HG02870 (cell line): ENCODE measurements at regions not wholly inside any gene's neighbourhood (a gene's known extent, or its start where the extent isn't known, plus 50 kb on each side); places are given as distances from the start of the nearest gene placed in this dataset.

Source experiments
- ATAC-seq: cut with Tn5 transposase; IDR thresholded peaks from one replicate; pipeline ENCODE4 v1.9.1; 2021; ENCODE audit warnings: mild to moderate bottlenecking, moderate library complexity; ENCODE audit not compliant: unreplicated experiment

DNA sequence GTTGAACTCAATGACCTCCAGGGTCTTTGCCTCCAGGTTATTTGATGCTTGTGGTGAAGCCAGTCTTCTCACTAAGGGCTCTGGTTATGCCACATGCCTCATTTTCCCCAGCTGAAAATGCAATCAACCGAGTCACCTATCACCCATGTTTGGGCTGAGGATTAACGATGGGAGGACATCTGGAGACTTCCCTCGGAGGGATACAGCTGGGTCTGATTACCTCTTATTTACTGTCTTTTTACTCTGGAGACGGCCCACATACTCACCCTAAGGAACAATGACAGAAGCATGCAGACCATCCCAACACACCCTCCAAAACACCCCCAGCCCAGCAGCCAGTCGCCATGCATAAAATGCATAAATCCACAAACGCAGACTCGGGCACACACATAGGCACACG, 187.4 kb downstream of the OPA1 start:
- no peak for ATAC-seq

DNA sequence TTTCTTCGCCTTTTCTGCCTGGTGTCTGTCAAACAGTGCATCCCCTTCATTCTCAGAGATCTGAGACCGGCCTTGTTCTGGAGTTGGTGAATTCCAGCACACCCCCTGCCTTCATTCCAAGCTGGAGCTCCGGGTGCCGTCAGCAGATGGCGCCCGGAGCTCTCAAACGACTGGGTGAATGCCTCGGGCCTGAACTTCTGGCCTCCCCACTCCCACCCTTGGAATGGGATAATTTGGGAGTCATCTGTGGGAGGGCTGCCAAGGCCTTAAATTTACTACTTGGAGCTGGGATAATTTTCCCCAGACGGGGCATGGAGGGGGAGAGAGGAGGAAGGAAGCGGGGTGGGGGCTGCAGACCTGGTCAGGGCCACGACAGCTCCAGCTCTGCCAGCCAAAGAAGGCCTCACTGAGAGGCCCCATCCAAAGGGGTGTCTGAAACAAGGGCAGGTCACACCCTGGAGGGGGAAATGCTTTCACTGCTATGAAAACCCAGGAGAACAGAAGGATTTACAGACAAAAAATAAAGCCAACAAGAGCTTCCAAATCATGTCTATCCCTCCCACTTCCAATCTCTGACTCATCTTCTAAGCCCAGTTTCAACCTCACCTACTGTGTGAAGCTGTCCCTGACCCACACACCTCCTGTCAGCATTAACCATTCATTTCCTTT, 187.9 kb downstream of the OPA1 start:
- no peak for ATAC-seq

DNA sequence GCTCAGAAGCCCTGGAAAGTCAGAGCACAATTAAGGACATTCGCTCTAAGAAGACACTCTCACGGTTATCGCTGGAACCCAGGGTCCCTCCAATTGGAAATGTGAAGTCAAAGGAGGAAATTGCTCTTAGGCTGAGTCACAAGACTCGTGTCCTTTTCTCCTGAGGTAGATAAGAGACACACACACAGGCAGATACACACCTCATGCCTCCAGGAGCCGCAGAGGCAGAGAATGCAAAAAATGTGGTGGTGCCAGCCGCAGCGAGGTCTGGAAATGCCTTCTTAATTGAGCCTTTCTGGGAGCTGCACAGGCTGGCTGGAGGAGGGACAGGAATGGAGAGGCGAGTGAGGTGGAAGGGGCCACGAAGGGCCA, 189.3 kb downstream of the OPA1 start:
- ATAC-seq: no peak

DNA sequence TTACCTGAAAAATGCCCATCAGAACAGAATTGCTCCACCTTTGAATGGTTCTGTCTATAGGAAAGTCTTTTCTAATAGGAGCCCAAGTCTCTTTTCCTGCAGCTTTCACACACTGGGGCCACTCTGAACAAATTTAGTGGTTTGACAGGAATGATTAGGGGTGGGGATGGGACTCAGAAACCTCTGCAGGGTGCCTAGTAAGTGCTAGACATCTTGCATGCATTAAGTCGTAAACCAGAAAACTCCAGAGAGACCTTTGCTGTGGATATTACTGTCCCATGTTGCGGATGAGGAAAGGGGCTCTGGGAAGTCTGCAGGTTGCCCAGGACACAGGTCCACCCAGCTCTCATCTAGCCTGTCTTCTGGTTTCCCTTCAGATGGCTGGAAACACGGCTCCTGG, 189.7 kb downstream of the OPA1 start:
- ATAC-seq: no peak

DNA sequence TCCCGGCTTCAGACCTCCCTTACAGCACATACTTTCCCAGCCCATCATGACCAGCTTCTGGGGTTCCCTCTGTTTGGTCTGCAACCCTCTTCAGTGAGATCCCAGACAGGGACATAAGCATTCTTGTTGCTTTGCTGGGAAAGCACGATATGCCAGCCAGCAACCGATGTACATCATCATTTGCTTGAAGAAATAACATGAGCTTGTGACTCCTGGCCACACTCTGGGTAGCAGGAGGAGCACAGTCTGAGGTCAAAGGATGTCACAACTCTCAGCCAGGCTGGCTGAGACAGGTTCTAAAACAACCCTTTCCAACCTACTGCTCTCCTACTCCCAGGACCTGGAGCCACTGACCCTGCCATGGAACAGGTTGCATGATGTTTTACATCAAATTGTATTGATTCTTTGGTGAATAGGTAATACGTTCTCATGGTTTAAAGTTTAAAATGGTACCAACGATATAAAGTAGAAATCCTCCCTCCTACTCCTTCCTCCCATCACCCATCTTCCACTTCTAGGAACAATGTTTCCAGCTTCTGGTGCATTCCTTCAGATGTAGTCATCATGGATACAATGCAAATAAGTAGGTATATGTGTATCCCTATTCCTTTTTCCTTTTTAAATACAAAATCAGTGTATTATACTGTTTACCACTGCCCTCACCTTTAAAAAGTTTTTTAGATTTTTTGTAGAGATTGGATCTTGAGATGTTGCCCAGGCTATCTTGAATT, 190.3 kb downstream of the OPA1 start:
- ATAC-seq: no peak

DNA sequence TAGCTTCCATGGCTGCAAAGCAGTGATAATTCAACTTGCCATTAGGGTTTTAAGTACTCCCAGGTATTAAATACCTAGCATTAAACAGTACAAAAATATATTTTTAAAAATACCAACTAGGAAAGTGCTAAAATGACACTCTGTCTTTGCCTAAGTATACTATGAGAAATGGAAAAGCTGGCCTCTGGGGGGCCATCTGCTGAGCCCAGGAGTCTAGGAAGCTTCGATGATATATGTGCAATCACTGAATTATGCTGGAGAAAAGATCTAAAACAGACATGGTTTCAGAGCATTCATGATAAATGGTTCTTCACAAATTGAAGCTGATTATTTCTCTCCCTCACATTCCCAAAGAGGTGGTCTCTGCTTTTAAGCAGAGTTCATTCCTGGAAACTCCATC, 191.8 kb downstream of the OPA1 start:
- no peak for ATAC-seq

DNA sequence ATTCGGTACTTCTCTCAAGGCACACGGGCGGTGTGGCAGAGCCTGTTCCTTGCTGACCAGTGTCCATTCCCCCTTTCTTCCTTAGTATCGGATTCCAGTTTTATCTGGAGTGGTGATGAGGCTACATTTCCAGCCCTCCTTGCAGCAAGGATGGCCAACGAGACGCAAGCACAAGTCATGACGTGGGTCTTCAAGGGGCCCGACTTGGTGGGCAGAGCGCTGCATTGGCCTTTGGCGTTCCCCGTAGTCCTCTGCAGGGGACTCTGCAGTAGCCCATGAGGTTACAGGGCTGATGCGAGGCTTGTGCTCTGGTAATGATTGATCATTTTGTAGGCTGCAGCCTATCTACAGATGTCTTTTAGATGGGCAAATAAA, 194.5 kb downstream of the OPA1 start:
- ATAC-seq: no peak

DNA sequence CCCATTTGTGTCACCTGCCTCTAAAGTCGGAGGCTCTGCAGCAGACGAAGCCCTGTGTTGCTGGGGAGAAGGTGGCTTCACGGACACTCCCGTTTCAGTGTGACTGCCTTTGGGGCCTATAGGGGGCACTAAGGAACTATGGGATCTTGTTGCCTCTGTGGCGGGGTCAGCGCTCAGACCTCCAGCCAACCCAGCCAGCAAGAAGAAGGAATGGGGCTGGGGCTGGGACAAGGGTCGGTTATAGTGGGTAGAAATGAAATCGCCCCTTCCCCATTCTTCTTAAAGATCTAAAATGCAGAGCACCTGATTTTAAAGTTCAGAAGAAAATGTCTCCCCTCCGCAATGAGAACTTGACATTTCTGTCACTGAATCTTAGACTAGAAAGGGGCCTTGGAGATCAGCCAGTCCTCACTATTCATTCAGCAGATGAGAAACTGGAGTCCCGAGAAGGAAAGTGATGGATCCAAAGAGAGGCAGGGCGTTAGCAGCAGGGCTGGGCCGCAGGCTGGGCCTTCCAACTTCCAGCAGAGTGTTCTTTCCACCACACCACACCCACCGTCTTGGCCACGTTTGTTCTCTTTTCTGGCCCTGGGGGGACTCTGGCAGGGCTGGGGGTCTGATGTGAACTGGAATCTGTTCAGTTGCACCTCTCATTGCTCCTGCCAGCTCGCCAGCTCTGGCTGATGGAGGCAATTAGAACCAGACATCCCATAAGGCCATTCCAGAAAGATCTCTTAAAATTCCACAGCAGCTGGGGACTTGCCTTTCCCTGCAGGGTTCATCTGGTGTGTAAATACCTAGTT, 195.4 kb downstream of the OPA1 start:
- ATAC-seq: peak; percentile 74

DNA sequence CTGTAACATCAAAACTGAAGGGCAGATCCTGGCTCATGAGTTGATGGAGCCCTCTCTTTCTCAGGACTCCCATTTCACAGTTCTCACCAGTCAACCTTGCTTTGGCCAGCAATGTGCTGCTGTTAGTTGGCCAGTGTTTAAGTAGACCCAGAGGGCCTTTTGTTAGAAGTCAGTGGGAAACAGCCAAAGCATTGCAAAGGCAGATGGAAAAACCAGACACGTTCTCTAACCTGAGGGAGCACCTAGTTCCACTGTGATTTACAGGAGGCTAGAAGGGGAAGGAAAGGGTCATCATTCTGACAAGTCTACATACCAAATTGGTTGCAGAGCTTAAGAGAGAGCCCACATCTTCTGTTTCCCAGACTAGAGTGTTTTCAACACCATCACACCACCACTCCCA, 196.4 kb downstream of the OPA1 start:
- ATAC-seq: no peak

DNA sequence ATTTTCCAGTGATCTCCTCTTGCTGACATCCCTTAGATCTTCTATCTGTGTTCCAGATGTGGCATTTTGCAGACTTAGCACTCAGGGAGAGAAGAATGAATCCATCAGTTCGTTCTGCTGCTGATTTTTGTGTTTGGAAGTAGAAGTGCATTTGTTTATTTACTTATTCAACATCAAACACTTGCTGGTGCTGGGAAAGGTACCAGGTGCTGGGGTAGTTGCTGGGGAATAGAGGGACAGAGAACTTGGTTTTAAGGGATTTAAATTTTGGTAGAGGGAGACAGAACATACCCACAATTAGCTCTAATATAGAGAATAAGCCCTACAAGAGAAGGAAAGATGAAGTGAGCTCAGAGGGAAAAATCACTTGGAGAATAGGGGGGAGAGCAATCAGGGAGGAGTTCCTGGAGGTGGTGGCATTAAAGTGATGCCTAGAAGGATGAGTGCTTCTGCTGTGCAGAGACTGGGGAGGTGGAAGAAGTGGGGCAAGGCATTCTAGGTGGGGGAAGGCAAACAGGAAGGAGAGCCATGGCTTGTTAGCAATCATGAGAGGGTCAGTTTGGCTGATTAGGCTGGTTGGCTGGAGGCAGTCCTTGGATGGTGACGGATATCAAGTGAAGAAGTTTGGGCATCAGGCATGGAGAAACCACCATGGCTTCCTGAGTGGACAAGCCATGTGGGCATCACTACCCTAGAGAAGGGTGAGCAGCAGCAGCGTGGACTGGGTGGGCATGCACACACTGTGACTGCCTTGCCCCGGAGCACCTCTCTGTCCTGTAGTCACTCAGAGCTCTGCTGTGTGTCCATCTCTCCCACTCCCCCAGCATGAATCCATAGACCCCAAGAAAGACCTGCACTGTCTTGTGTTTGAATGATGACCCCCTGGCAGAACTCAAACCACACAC, 197.3 kb downstream of the OPA1 start:
- ATAC-seq: no peak

DNA sequence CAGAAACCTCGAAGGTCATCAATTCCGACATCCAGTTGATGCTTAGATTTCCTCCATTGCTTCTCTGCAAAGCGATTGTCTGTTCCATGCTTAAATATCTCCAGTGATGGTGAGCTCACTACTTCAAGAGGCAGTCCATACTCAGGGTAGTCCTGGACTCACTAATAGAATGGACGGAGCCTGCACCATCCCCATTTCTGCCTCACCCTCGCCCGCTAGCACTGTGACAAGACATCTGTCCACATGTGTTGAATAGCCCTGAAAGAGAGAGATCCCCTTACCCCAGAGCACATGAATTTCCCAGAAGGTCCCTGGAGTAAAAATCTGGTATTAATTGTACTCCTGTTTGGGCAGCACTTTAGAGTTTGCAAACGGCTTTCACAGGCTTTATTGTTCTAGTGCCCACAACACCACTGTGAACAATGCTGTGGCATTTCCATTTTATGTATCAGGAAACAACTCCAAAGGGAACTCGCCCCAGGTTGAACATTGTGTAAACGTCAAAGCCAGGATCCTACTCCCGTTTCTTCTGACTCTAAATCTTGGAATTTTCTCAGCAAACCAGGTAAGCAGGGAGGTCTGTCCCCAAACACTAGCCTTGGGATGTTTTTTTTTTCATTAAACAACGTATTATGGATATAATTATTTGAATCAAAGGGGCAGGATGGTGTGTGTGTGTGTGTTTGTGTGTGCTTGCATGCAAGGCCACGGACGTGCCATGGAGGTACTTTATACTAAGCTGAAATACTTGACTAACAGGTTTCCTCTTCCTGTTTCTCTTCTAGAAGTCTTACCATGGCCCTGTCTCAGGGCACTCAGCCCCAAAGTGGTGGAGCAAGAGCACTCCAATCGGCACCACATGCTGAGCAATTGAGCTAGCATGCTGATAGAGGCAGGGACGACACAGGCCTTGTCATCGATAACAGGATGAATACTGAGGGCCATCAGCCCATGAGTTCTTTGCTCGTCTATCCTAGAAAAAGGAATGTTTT, 198.3 kb downstream of the OPA1 start:
- no peak for ATAC-seq

DNA sequence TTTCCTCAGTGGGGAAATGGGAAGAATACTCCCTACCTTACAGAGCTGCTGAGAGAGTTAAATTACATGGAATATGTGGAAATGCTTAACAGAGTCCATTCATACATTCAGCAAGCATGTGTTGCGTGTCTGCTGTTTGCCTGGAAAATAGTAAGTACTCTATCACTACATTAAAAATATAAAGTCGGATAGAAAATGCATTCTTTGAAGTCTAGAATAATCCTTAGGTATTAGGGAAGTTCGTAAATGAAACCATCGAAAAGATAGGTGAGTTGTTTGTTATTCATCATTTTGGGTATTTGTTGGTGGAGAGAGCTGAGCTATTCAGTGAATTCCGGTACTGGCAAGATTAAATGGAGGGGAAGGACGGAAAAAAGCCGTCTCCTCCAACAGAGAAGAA, 200.1 kb downstream of the OPA1 start:
- no peak for ATAC-seq

DNA sequence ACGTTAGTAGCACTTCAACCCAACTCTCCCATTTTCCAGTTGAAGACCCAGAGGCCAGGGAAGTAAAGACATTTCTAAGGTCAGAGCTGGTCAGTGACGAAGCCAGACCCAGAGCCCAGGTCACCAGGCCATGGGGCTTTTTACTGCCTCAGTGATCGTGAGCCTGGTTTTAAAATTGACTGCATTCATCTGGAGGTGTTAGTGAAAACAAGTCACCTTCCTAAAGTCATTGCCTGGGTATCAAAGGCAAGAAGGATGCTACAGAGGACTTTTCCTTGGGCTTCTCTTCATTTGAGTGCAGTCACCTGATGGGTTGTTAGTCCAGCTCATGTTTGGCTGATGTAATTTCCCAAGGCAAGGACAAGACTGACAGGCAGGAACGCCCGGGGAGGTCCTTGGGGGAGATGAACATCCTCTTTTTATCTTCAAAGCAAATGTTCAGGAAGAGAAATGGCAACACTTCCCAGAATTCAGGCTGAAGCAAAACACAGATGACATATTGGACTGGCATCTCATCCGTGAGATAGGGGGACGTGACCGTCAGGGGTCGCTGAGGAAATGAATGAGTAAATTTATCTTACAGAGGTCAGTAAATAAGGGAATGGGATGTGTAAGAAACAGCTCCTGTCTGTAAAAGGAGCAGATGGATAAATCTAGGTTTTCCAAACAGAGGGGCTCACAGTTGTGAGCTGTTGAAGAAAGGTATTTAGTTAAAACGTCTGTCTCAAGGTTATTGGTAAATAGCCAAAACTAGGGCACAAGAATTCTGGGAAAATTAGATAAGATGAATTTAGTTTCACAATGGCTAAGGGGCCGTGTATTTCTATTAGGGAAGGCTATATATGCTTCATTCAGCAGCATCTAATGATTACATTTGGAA, 201.2 kb downstream of the OPA1 start:
- ATAC-seq: no peak

DNA sequence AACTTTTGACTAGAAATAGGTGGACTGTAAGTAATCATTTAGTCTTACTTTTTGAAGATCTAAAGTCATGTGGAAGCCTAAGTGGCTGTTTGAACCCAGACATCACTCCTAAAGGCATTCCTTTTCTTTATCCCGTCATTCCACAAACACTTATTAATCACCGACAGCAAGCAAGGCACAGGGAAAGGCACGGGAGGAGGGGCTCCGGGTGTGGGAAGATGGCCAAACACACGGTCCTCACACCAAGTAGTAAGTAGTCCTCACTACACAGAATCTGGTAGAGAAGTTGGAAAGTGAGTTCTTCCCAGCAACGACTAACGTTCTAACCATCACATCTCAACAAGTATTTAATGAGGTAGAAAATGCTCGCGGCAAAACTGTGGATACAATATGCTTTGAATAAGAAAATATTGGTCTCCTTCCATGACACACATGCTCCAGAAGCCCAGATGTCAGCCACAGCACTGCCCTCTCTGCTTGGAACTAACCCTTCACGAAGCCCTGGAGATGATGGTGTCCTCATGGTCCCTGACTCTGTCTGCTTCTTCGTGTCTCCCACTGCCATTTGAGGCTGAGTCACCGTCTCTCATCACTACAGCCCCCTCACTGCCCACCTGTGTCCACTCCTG, 202.2 kb downstream of the OPA1 start:
- no peak for ATAC-seq

DNA sequence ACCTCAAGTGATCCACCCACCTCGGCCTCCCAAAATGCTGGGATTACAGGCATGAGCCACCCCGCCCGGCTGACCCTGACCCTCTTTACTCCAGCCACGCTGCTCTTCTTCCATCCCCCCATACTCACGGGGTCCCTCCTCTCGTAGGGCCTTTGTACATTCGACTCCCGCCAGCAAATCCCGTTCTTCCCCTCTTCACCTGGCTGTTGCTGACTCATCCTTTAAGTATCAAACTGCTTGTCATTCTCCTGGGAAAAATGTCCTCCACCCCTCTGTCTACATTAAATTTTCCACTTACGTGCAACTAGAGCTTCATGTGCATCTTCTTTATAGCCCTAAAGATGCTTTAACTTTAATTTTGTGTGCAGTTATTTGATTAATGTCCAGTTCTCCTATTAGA, 203.1 kb downstream of the OPA1 start:
- ATAC-seq: no peak

DNA sequence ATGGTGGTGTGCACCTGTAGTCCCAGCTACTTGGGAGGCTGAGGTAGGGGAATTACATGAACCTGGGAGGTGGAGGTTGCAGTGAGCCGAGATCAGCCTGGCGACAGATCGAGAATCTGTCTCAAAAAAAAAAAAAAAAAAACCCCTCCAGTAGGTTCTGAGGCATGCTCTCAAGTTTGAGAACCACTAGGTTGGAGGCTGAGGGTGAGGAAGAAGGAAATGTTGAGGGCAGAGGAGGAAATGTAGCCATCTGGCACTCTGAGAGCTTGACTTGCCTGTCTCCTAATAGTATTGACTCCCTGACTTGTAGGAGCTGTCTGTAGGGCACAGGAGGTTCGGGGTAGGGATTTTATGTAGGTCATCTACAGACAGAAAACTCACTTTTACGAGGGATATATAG, 204.6 kb downstream of the OPA1 start:
- no peak for ATAC-seq

DNA sequence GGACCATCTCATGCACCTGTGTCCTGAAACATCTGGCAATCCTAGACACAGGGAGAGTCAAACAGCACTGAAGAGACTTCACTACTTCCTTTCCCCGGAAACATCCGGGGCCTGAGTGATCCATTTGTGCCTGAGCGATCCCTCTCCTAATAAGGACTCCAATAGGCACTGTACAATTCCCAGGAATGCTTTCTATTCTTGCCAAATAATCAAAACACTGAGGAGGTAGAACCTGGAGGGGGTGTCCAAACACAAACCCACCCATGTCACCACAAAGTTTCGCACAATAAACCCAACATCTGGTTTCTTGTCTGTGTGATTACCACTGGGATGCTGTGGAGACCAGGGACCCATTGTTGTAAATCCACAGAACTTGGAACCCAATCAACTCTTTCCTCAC, 205.0 kb downstream of the OPA1 start:
- ATAC-seq: no peak
